NCI-H2081 (cell line): ENCODE measurements at regions not wholly inside any gene's neighbourhood (a gene's known extent, or its start where the extent isn't known, plus 50 kb on each side); places are given as distances from the start of the nearest gene placed in this dataset.
A peak's percentile ranks its signal among the peaks of the same experiment; 100 is the strongest.
"Not testable (repeated sequence)": the region's sequence is repeated elsewhere in the genome, so short reads cannot be mapped to it uniquely, and the experiment has no call there.

Source experiments
- DNase-seq, 2 experiments: peaks; one replicate each; lab custom pipeline; 2025; lab: John Stamatoyannopoulos, UW

- DNase-seq = no peak
These were observed 703.3 kb upstream of the CCDC179 start for GRCh38 chr11:23563591-23563990.

GRCh38 chr11:23564370-23564769 lies 704.1 kb upstream of the CCDC179 start:
- DNase-seq = peak; percentile 80 to 96

GRCh38 chr11:23569134-23569533 lies 708.9 kb upstream of the CCDC179 start:
- no peak for DNase-seq

- peak in 1 of 2 experiments; percentile 21 for DNase-seq
These were observed 709.3 kb upstream of the CCDC179 start for GRCh38 chr11:23569547-23569946.

GRCh38 chr11:23570828-23571227 lies 710.6 kb upstream of the CCDC179 start:
- no peak for DNase-seq

GRCh38 chr11:23573429-23573828 lies 713.2 kb upstream of the CCDC179 start:
- no peak for DNase-seq

GRCh38 chr11:23574149-23574548 lies 713.9 kb upstream of the CCDC179 start:
- no peak for DNase-seq

GRCh38 chr11:23577296-23577695 lies 717.0 kb upstream of the CCDC179 start:
- DNase-seq = no peak

- no peak for DNase-seq
These were observed 725.3 kb upstream of the CCDC179 start for GRCh38 chr11:23585416-23586104.

GRCh38 chr11:23586173-23586572 lies 725.9 kb upstream of the CCDC179 start:
- no peak for DNase-seq

GRCh38 chr11:23590596-23591308 lies 730.5 kb upstream of the CCDC179 start:
- DNase-seq = no peak

GRCh38 chr11:23594755-23595154 lies 734.5 kb upstream of the CCDC179 start:
- no peak for DNase-seq

- DNase-seq = no peak
These were observed 744.7 kb upstream of the CCDC179 start for GRCh38 chr11:23604966-23605365.

- DNase-seq = no peak
These were observed 745.9 kb upstream of the CCDC179 start for GRCh38 chr11:23606191-23606590.

- no peak for DNase-seq
These were observed 751.5 kb upstream of the CCDC179 start for GRCh38 chr11:23611726-23612125.

- no peak for DNase-seq
These were observed 760.3 kb upstream of the CCDC179 start for GRCh38 chr11:23620617-23621016.

GRCh38 chr11:23632293-23632692 lies 772.0 kb upstream of the CCDC179 start:
- DNase-seq = no peak

GRCh38 chr11:23644443-23644842 lies 784.2 kb upstream of the CCDC179 start:
- no peak for DNase-seq

GRCh38 chr11:23652336-23652735 lies 792.1 kb upstream of the CCDC179 start:
- not testable (repeated sequence) for DNase-seq

- no peak for DNase-seq
These were observed 792.9 kb upstream of the CCDC179 start for GRCh38 chr11:23653071-23653675.

GRCh38 chr11:23668324-23668723 lies 808.0 kb upstream of the CCDC179 start:
- no peak for DNase-seq

GRCh38 chr11:23673366-23673765 lies 813.1 kb upstream of the CCDC179 start:
- DNase-seq = no peak

GRCh38 chr11:23674866-23675265 lies 814.6 kb upstream of the CCDC179 start:
- no peak for DNase-seq
